Fibroblast of skin of scalp (primary cell): ENCODE measurements at regions not wholly inside any gene's neighbourhood (a gene's known extent, or its start where the extent isn't known, plus 50 kb on each side); places are given as distances from the start of the nearest gene placed in this dataset.
"Not testable (repeated sequence)": the region's sequence is repeated elsewhere in the genome, so short reads cannot be mapped to it uniquely, and the experiment has no call there.

ENCODE experiments used
- DNase-seq: peaks from one replicate; pipeline ENCODE4 v3.0.0-alpha.2; 2013

- peak; percentile 57 for DNase-seq
These were observed 137.7 kb downstream of the CRLF3 start for GRCh38 chr17:30686538-30687479.

- DNase-seq: not testable (repeated sequence)
These were observed 142.2 kb downstream of the CRLF3 start for GRCh38 chr17:30682280-30682679.

DNA sequence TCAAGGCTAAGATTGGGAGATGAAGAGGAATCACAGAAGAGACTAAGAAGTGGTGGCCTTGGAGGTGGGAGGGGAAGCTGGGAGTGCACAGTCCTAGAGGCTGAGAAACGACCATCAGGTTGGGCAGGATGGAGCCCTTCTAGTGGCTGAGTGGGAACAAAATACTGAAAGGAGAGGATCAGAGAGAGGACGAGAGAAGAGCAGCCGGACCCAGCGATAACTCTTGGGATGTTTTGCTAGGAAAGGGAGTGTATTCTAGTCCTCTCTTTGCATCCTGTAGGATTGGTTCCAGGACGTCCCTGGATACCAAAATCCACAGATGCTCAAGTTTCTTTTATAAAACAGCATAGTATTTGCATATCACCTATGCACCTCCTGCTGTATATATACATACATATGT, 143.8 kb downstream of the CRLF3 start:
- not testable (repeated sequence) for DNase-seq

GRCh38 chr17:30677550-30678249, 146.8 kb downstream of the CRLF3 start:
- DNase-seq: no peak

GRCh38 chr17:30675777-30676492, 148.6 kb downstream of the CRLF3 start:
- not testable (repeated sequence) for DNase-seq

DNA sequence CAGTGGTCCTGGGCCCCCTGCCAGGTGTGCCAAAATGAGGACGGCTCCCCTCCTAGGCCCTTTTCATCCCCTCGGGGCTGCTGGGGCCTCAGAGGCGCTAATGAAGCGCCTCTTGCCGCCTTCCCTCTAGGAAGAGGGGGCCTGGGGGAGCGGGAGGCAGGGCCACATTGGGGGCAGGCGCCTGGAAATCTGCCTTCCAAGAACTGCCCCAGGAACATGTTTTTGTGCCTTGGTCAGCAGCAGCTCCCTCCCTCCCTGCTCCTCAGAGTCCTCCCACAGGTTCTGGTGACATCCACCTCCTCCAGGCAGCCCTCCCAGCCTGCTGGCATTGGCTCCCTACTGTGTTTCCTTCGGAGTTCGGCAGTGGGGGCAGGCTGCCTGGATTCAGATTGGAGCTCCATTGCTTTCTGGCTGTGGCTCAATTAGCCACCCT, 155.3 kb downstream of the CRLF3 start:
- DNase-seq: not testable (repeated sequence)

DNA sequence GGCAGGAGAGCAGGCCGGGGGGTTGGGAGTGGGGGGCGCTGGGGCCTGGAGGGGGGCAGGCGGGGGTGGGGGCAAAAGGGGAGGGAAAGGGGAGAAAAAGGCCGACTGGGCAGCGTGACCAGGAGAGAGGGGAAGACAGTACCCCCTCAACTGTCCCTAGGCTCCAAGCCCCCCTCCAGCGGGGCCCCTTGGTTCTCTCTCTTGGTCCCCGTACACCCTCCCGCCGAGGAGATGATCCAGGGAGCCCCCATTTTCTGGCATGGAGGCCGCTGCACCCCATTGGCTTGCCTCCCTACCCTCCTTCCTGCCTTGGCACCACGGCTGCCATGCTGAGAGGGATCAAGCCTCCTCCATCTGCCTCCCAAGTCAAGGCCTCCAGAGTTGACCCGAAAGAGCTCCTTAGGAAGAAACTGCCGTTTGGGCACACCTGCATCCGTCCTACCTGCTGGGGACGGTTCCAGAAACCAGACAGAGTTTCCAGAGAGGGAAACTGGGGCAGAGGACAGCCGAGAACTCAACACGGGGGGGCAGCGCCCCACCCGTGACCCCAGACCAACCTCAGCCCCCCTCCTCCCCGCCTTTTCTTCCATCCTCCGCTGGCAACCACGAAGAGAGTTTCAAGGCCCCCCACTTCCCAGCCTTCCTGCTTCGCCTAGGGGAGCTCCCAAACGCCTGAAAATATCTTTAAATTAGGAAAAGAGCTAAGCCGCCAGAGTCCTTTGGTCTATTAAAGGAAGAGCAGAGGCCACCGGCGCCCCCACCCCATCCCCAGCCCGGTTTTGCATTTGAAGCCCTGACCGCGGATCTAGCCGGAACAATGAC, 155.9 kb downstream of the CRLF3 start:
- not testable (repeated sequence) for DNase-seq

GRCh38 chr17:30667657-30668359, 156.7 kb downstream of the CRLF3 start:
- peak; percentile 91 for DNase-seq

DNA sequence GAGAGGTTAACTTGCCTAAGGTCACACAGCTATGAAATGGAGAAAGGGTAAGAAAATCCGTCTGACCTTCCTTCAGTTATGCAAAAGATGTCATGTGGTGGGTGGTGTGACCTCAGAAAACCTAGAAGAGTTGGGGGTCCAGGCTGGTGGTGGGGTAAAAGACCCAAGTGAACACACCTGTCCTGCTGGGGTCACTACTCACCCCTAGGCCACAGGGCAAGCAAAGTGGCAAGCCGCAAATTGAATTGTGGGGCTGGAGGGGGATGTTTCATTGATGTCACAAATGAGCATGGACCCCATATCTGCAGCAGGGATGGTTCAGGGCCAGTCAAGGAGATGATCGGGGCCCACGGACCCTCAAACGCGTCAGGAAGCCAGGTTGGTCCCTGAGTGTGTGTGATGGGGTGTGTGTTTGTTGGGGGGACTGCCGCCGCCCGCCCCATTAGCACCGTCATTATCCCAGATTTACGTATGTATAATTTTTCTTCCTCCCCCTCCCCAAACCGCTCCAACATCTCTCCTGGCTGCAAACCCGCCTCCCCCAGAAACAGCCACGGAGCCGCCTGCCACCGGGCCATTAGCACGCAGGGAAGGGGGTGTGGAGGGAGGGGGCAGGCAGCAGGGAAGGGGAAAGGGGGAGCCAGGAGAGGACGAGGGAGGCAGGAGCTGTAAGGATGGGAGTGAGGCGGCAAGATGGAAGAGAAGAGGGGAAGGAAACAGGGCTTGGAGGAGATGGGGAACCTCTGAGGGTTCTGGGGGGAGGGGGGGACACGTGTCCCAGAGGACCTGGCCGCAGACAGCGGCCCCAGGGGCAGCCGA, 157.4 kb downstream of the CRLF3 start:
- DNase-seq: not testable (repeated sequence)

DNA sequence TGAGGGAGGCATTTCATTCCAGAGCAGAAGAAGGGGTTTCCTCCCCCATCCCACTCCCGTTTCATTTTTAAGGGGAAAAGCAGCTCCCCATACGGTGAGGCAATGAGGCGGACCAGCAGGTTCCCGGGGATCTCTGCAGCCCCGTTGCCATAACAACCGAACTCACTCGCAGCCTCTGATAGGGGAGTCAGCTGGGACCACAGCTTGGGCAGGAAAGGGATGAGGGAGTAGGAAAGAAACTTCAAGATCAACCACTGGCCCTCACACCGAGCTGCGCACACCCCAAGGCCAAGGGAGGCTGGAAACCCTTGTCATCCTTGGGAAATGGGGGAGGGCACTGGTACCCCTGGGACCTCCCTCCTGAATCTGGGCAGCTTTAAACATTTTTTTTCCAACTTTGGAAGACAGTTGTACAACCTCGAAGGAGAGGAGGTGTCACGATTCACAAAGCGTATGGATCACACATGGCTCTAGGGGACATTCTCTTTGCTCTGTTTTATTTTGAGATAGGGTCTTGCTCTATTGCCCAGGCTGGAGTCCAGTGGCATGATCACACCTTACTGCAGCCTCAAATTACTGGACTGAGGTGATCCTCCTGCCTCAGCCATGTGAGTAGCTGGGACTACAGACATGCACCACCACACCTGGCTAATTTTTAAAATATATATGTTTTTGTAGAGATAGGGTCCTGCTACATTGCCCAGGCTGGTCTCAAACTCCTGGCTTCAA, 160.6 kb downstream of the CRLF3 start:
- peak; percentile 16 for DNase-seq

DNA sequence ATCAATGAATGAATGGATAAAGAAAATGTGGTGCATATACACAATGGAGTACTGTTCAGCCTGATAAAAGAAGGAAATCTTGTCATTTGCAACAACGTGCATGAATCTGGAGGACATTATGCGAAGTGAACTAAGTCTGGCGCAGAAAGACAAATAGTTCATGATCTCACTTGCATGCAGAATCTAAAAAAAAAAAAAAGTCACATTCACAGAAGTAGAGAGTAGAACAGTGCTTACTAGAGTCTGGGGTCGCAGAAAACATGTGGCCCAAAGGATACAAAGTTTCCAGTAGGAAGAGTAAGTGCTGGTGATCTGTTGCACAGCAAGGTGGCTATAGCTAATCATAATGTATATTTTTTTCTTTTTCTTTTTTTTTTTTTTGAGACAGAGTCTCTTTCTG, 167.3 kb downstream of the CRLF3 start:
- not testable (repeated sequence) for DNase-seq

DNA sequence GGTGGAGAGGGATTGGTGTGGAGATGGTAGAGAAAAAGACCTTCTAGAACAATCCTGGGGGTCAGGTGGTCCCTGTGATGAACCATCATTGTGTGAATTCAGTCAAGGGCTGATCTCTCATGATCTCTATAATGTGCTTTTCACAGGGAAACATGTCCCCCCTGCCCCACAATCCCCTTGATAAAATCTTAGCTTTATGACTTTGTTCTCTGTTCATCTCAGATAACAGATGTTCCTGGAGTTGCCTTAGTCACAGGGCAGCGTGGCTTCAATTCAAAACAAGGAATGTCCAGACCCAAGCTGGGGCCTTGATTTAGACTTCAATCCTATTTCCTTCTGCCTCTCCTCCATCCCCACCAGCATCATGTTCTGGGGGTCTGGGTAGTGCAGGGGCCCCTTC, 171.5 kb downstream of the CRLF3 start:
- not testable (repeated sequence) for DNase-seq

- DNase-seq: not testable (repeated sequence)
These were observed 172.9 kb downstream of the GOSR1 start for GRCh38 chr17:30650149-30650548.

DNA sequence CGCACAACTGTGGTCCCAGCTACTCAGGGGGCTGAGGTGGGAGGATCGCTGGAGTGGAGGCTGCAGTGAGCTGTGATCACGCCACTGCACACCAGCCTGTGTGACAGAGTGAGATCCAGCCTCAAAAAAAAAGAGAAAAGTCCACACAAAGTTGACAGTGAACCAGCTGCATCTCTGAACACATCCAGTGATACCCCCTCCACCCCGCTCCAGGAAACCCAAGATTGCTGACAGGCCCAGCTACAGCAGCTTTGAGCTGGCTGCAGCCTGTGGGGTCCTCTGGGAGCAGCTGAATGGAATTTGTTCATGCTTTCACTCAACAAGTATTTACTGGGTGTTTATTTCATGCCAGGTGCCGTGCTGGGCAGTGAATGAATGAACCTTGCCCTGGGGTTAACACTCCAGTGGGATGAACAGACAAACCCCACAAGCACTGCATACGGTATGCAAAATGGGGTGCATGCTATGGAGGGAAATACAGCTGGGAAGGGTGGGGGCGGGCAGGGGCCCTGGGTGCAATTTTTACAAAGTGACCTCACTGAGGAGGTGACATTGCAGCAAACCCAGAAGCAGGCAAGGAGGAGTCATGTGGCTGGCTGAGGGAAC, 170.9 kb downstream of the GOSR1 start:
- peak; percentile 17 for DNase-seq

- peak; percentile 9 for DNase-seq
These were observed 168.7 kb downstream of the GOSR1 start for GRCh38 chr17:30645875-30646274.

DNA sequence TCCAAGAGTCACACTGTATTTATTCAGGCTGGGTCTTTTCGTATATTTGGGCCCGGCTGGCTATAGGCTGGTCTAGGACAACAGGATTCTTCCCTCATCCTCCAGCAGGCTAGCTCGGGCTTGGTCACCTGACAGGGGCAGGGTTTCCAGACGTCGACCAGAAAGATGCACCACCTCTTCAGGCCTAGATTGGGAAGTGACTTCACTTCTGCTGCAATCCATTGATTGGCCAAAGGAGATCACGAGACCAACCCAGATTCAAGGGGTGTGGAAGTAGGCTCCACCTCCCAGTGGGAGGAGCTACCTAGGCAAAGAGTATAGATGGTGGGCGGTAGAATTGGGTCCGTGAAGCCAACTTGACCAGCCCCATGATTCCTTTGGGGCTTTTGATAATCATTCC, 167.5 kb downstream of the GOSR1 start:
- not testable (repeated sequence) for DNase-seq

DNA sequence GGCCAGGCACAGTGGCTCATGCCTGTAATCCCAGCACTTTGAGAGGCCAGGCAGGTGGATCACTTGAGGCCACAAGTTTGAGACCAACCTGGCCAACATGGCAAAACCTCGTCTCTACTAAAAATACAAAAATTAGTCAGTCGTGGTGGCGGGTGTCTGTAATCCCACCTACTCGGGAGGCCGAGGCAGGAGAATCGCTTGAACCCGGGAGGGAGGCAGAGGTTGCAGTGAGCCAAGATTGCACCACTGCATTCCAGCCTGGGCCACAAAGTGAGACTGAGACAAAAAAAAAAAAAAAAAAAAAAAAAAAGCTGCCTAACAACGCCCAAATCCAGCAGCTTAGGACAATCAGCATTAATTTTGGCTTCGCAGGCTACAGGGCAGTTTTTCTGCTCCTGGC, 167.1 kb downstream of the GOSR1 start:
- DNase-seq: not testable (repeated sequence)

DNA sequence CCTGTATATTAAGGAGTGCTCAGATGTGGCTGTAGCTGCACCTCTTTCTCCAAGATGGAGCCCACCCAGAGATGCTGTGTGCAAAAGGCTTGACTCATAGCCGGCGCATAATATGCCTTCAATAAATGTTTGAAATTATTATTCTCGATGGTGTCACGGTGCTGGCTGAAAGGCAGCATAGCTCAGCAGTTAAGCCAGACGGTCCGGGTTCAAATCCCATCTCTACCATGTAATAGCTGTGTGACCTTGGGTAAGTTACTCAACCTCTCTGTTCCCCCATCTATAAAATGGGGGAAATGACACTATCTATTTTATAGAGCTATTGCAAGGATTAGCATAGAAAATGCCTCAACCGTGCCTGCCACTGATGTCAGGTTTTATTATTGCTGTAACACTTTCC, 164.2 kb downstream of the GOSR1 start:
- DNase-seq: not testable (repeated sequence)

DNA sequence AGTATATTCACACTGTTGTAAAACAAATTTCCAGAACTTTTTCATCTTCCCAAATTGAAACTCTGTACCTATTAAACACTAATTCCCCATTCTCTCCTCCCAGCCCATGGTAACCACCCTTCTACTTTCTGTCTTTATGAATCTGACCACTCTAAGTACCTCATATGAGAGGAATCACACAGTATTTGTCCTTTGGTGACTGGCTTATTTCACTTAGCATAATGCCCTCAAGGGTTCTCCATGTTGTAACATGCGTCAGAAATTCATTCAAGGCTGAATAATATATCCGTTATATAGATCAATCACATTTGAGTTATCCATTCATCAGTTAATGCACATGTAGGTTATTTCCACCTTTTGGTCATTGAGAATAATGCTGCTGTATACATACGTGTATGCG, 162.2 kb downstream of the GOSR1 start:
- DNase-seq: not testable (repeated sequence)
